DOHH2 (cell line): ENCODE measurements at regions not wholly inside any gene's neighbourhood (a gene's known extent, or its start where the extent isn't known, plus 50 kb on each side); places are given as distances from the start of the nearest gene placed in this dataset.

Source experiments
- CTCF ChIP-seq: fragments of 200-600 bp; sonication (generic); IDR thresholded peaks from one replicate; pipeline ENCODE4 v1.5.1; 2014; ENCODE audit warnings: antibody characterized with exemption, mild to moderate bottlenecking, low read depth, low read length; ENCODE audit not compliant: poor library complexity, severe bottlenecking
- EZH2phosphoT487 ChIP-seq: fragments of 200-600 bp; sonication (generic); IDR thresholded peaks from 2 replicates; pipeline ENCODE4 v1.6.1; 2017; ENCODE audit warnings: borderline replicate concordance, mild to moderate bottlenecking, antibody characterized with exemption, low read length, moderate library complexity, mixed read lengths

- no peak for TF ChIP-seq CTCF
- no peak for TF ChIP-seq EZH2phosphoT487
Measured at GRCh38 chr3:66581256-66581655, 80.4 kb upstream of the LRIG1 start.
